ENCODE measurements at regions not wholly inside any gene's neighbourhood (a gene's known extent, or its start where the extent isn't known, plus 50 kb on each side); places are given as distances from the start of the nearest gene placed in this dataset.
A peak's percentile ranks its signal among the peaks of the same experiment; 100 is the strongest.

GRCh38 chr1:116819081-116819480 lies 64.9 kb downstream of the CD2 start:
- Histone ChIP-seq H3K27ac (ENCODE audit: low read depth in 1 of 2, low read length in 1 of 2) (no peak overlapping the region), H3K9me3 (ENCODE audit: control insufficient read depth in 2 of 2, insufficient read depth in 1 of 2, low read length in 1 of 2) (no peaks in the 10 kb centered on the region), H3K36me3 (ENCODE audit: control insufficient read depth in 2 of 2, insufficient read depth in 2 of 2, low read length in 1 of 2) (no peaks in the 10 kb centered on the region), H3K27me3 (ENCODE audit: control insufficient read depth in 2 of 2, insufficient read depth in 1 of 2, low read length in 1 of 2) (no peaks in the 10 kb centered on the region), H3K4me3 (ENCODE audit: low read length in 2 of 2) (no peak overlapping the region), H3K4me1 (ENCODE audit: control insufficient read depth in 2 of 2, insufficient read depth in 2 of 2, low read length in 2 of 2) (peaks cover 7 to 29% of the 10 kb centered on the region in 2 donors)
- WGBS, result 66% methylated on average over 6 of the region's 6 CpGs
- no peak for DNase-seq (ENCODE audit: low read depth in 6 of 9, low spot score in 9 of 9)

- WGBS, result 94% methylated on average over 6 of the region's 6 CpGs
- no peak for DNase-seq (ENCODE audit: low read depth in 6 of 9, low spot score in 9 of 9)
- no peak overlapping the region for H3K27ac ChIP-seq (ENCODE audit: low read depth in 1 of 2, low read length in 1 of 2)
- no peaks in the 10 kb centered on the region for H3K9me3 ChIP-seq (ENCODE audit: control insufficient read depth in 2 of 2, insufficient read depth in 1 of 2, low read length in 1 of 2)
- H3K36me3 ChIP-seq (ENCODE audit: control insufficient read depth in 2 of 2, insufficient read depth in 2 of 2, low read length in 1 of 2), result no peaks in the 10 kb centered on the region
- H3K4me1 ChIP-seq (ENCODE audit: control insufficient read depth in 2 of 2, insufficient read depth in 2 of 2, low read length in 2 of 2), result peaks cover 6 to 33% of the 10 kb centered on the region in 2 donors
- no peak overlapping the region for H3K4me3 ChIP-seq (ENCODE audit: low read length in 2 of 2)
- no peaks in the 10 kb centered on the region for H3K27me3 ChIP-seq (ENCODE audit: control insufficient read depth in 2 of 2, insufficient read depth in 1 of 2, low read length in 1 of 2)
Measured at GRCh38 chr1:116820369-116820768, 66.1 kb downstream of the CD2 start.

- 97% methylated on average over 2 of the region's 2 CpGs for WGBS
Measured at GRCh38 chr1:116821763-116822162, 67.5 kb downstream of the CD2 start.

DNA sequence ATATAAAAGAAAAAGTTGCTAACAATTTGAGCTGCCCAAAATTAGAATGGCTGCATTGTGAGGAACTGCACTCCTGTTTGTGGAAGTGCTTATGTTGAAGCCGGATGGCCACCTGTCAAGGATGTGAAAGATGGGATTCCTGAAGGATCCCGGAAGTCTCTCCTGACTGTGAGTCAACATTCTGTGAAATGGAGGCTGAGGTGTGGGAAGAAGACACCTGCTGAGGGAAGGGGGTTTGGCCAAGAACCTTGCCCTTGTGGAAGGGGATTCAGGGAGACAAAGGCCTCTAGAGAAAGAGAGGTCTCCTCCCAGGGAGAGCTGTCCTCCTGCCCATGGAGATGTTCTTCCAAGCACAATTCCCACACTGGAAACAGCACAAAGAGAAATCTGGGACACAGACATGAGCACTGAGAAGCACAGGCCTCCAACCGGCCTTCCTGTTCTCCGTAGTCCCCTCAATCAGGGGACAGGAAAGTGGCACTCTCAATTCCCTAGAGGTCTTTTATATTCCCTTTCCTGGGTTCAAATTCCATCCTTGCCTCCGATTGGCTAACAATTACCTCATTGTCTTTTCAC lies 70.5 kb downstream of the CD2 start:
- WGBS, result 94% methylated on average over 5 of the region's 5 CpGs
- peaks cover 8 to 32% of the 10 kb centered on the region in 2 donors for H3K4me1 ChIP-seq (ENCODE audit: control insufficient read depth in 2 of 2, insufficient read depth in 2 of 2, low read length in 2 of 2)
- no peak for DNase-seq (ENCODE audit: low read depth in 6 of 9, low spot score in 9 of 9)
- no peaks in the 10 kb centered on the region for H3K36me3 ChIP-seq (ENCODE audit: control insufficient read depth in 2 of 2, insufficient read depth in 2 of 2, low read length in 1 of 2)
- no peak overlapping the region for H3K4me3 ChIP-seq (ENCODE audit: low read length in 2 of 2)
- H3K27me3 ChIP-seq (ENCODE audit: control insufficient read depth in 2 of 2, insufficient read depth in 1 of 2, low read length in 1 of 2), result no peaks in the 10 kb centered on the region
- H3K27ac ChIP-seq (ENCODE audit: low read depth in 1 of 2, low read length in 1 of 2), result no peak overlapping the region
- no peaks in the 10 kb centered on the region for H3K9me3 ChIP-seq (ENCODE audit: control insufficient read depth in 2 of 2, insufficient read depth in 1 of 2, low read length in 1 of 2)

More at GRCh38 chr1:116821763-116822162, 67.5 kb downstream of the CD2 start:
- no peaks in the 10 kb centered on the region for H3K36me3 ChIP-seq (ENCODE audit: control insufficient read depth in 2 of 2, insufficient read depth in 2 of 2, low read length in 1 of 2)
- peaks cover 3 to 39% of the 10 kb centered on the region in 2 donors for H3K4me1 ChIP-seq (ENCODE audit: control insufficient read depth in 2 of 2, insufficient read depth in 2 of 2, low read length in 2 of 2)
- DNase-seq (ENCODE audit: low read depth in 6 of 9, low spot score in 9 of 9), result no peak
- H3K4me3 ChIP-seq (ENCODE audit: low read length in 2 of 2), result no peak overlapping the region
- no peaks in the 10 kb centered on the region for H3K27me3 ChIP-seq (ENCODE audit: control insufficient read depth in 2 of 2, insufficient read depth in 1 of 2, low read length in 1 of 2)
- H3K27ac ChIP-seq (ENCODE audit: low read depth in 1 of 2, low read length in 1 of 2), result no peak overlapping the region
- H3K9me3 ChIP-seq (ENCODE audit: control insufficient read depth in 2 of 2, insufficient read depth in 1 of 2, low read length in 1 of 2), result no peaks in the 10 kb centered on the region

DNA sequence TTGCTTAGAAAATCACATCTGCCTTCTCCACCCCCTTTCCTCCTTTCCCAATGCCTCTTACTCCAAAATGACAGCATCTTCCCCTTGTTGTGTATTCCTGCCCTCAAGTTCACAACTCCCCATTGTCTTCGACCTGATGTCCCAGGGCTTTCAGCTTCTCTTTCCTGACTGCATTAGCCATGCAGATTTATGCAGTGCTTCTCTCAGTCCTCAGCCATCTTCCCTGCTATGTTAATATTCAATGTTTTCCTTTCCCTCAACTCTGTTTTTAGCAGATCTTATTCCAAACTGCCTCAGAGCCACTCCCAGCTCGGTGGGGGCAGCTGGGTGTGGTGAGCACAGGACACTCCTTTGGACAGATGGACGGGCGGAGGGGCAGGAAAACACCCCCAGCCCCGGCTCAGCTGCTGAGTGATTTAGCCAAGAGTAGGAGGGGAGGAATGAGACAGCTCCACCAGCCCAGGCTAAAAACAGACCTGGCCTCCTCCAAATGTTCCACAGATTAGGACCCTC lies 71.0 kb downstream of the CD2 start:
- 82% methylated on average over 5 of the region's 5 CpGs for WGBS
- Histone ChIP-seq H3K36me3 (ENCODE audit: control insufficient read depth in 2 of 2, insufficient read depth in 2 of 2, low read length in 1 of 2) (no peaks in the 10 kb centered on the region), H3K9me3 (ENCODE audit: control insufficient read depth in 2 of 2, insufficient read depth in 1 of 2, low read length in 1 of 2) (no peaks in the 10 kb centered on the region), H3K27me3 (ENCODE audit: control insufficient read depth in 2 of 2, insufficient read depth in 1 of 2, low read length in 1 of 2) (no peaks in the 10 kb centered on the region), H3K27ac (ENCODE audit: low read depth in 1 of 2, low read length in 1 of 2) (no peak overlapping the region), H3K4me3 (ENCODE audit: low read length in 2 of 2) (no peak overlapping the region), H3K4me1 (ENCODE audit: control insufficient read depth in 2 of 2, insufficient read depth in 2 of 2, low read length in 2 of 2) (peaks cover 8 to 31% of the 10 kb centered on the region in 2 donors)
- no peak for DNase-seq (ENCODE audit: low read depth in 6 of 9, low spot score in 9 of 9)

- no peaks in the 10 kb centered on the region for H3K36me3 ChIP-seq (ENCODE audit: control insufficient read depth in 2 of 2, insufficient read depth in 2 of 2, low read length in 1 of 2)
- peaks cover 8 to 28% of the 10 kb centered on the region in 2 donors for H3K4me1 ChIP-seq (ENCODE audit: control insufficient read depth in 2 of 2, insufficient read depth in 2 of 2, low read length in 2 of 2)
- H3K27me3 ChIP-seq (ENCODE audit: control insufficient read depth in 2 of 2, insufficient read depth in 1 of 2, low read length in 1 of 2), result no peaks in the 10 kb centered on the region
- WGBS, result 96% methylated on average over 10 of the region's 10 CpGs
- DNase-seq (ENCODE audit: low read depth in 6 of 9, low spot score in 9 of 9), result no peak
- H3K4me3 ChIP-seq (ENCODE audit: low read length in 2 of 2), result no peak overlapping the region
- peak overlapping the region in 1 of 2 donors; percentile 55 for H3K27ac ChIP-seq (ENCODE audit: low read depth in 1 of 2, low read length in 1 of 2)
- H3K9me3 ChIP-seq (ENCODE audit: control insufficient read depth in 2 of 2, insufficient read depth in 1 of 2, low read length in 1 of 2), result no peaks in the 10 kb centered on the region
Measured at GRCh38 chr1:116825720-116826438, 71.6 kb downstream of the CD2 start.

DNA sequence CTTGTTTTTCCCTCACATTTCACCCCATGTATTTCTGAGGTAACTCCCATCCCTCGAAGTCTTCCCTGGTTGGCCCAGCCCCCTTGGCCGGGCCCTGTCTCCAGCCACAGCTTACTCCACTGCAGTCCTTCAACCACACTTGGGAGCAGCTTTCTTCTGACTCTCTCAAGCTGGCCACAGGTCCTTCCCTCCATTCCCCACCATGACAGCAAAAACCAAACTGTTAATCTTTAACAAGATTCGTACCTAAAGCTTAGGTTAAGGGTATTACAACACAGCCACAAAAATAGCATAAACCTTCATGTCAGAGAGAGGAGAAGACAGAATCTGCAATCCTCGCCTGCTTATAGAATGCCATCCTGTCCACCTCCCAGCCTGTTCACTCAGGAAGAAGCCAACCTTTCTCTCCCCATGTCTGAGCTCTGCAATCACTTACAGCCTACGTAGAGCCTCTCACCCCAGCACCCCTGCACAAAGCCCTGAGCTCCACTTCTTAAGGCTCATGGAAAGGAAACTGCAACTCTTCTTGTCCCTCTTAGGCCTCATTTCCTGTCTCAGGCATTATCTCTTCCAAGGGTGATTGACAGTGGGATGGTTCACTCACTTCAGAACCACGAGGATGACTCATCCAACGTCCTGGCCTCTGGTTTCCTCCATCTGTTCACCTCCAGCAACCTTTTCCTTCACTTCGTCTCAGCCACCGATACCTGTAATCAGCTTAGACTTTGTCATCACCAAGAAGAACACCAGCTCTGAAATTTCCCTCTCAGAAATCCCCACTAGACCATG lies 72.8 kb downstream of the CD2 start:
- DNase-seq (ENCODE audit: low read depth in 6 of 9, low spot score in 9 of 9), result peak in 5 of 9 donors; percentile 41 to 72 (median 51)
- peak overlapping the region; percentile 45 to 46 for H3K27ac ChIP-seq (ENCODE audit: low read depth in 1 of 2, low read length in 1 of 2)
- no peak overlapping the region for H3K4me3 ChIP-seq (ENCODE audit: low read length in 2 of 2)
- H3K36me3 ChIP-seq (ENCODE audit: control insufficient read depth in 2 of 2, insufficient read depth in 2 of 2, low read length in 1 of 2), result no peaks in the 10 kb centered on the region
- WGBS, result 46% methylated on average over 9 of the region's 9 CpGs
- no peaks in the 10 kb centered on the region for H3K27me3 ChIP-seq (ENCODE audit: control insufficient read depth in 2 of 2, insufficient read depth in 1 of 2, low read length in 1 of 2)
- peaks cover 8 to 28% of the 10 kb centered on the region in 2 donors for H3K4me1 ChIP-seq (ENCODE audit: control insufficient read depth in 2 of 2, insufficient read depth in 2 of 2, low read length in 2 of 2)
- H3K9me3 ChIP-seq (ENCODE audit: control insufficient read depth in 2 of 2, insufficient read depth in 1 of 2, low read length in 1 of 2), result no peaks in the 10 kb centered on the region

- Histone ChIP-seq H3K36me3 (ENCODE audit: control insufficient read depth in 2 of 2, insufficient read depth in 2 of 2, low read length in 1 of 2) (no peaks in the 10 kb centered on the region), H3K27ac (ENCODE audit: low read depth in 1 of 2, low read length in 1 of 2) (peak overlapping the region in 1 of 2 donors; percentile 45), H3K4me1 (ENCODE audit: control insufficient read depth in 2 of 2, insufficient read depth in 2 of 2, low read length in 2 of 2) (peaks cover 8 to 28% of the 10 kb centered on the region in 2 donors), H3K9me3 (ENCODE audit: control insufficient read depth in 2 of 2, insufficient read depth in 1 of 2, low read length in 1 of 2) (no peaks in the 10 kb centered on the region), H3K4me3 (ENCODE audit: low read length in 2 of 2) (no peak overlapping the region), H3K27me3 (ENCODE audit: control insufficient read depth in 2 of 2, insufficient read depth in 1 of 2, low read length in 1 of 2) (no peaks in the 10 kb centered on the region)
- DNase-seq (ENCODE audit: low read depth in 6 of 9, low spot score in 9 of 9), result no peak
- whole genome bisulfite sequencing, result 96% methylated on average over 2 of the region's 2 CpGs
Measured at GRCh38 chr1:116827607-116828105, 73.4 kb downstream of the CD2 start.

Data from thymus (tissue), 11 donors.